Activated CD8-positive, alpha-beta T cell treated with anti-CD3 and anti-CD28 coated beads, Interleukin-2, amount 10 ng/mL, durations not matched to agents 7 days and 5 days (primary cell): ENCODE measurements at regions not wholly inside any gene's neighbourhood (a gene's known extent, or its start where the extent isn't known, plus 50 kb on each side); places are given as distances from the start of the nearest gene placed in this dataset.

Source experiments
- ATAC-seq: fragments of 150-1000 bp; cut with Tn5 transposase; one replicate; pipeline ENCODE4 v1.10.0; 2021; ENCODE audit warnings: moderate library complexity
- CTCF ChIA-PET: fragments of 350-600 bp; sonication (Branson Sonifier 250); formaldehyde crosslinking; loops from one replicate; lab custom pipeline; 2021; ENCODE audit warnings: antibody characterized with exemption; lab: Charles Lee
- POLR2A ChIA-PET: fragments of 350-600 bp; sonication (Branson Sonifier 250); formaldehyde crosslinking; loops from one replicate; lab custom pipeline; 2021; ENCODE audit warnings: antibody characterized with exemption; lab: Charles Lee
- DNase-seq: peaks from one replicate; pipeline ENCODE4 v3.0.0-alpha.2; 2020
- H3K27ac Mint-ChIP-seq: one replicate; pipeline ENCODE4 v1.8.0; 2021; ENCODE audit warnings: mild to moderate bottlenecking, mixed read lengths
- H3K27me3 Mint-ChIP-seq: one replicate; pipeline ENCODE4 v1.8.0; 2021; ENCODE audit warnings: low read depth, mixed read lengths
- H3K36me3 Mint-ChIP-seq: one replicate; pipeline ENCODE4 v1.8.0; 2021; ENCODE audit warnings: low read depth, mixed read lengths
- H3K4me1 Mint-ChIP-seq: one replicate; pipeline ENCODE4 v1.8.0; 2021; ENCODE audit warnings: low read depth, mixed read lengths
- H3K4me3 Mint-ChIP-seq: one replicate; pipeline ENCODE4 v1.8.0; 2021; ENCODE audit warnings: mild to moderate bottlenecking, mixed read lengths
- H3K9me3 Mint-ChIP-seq: one replicate; pipeline ENCODE4 v1.8.0; 2022; ENCODE audit warnings: mixed read lengths; ENCODE audit not compliant: insufficient read depth

DNA sequence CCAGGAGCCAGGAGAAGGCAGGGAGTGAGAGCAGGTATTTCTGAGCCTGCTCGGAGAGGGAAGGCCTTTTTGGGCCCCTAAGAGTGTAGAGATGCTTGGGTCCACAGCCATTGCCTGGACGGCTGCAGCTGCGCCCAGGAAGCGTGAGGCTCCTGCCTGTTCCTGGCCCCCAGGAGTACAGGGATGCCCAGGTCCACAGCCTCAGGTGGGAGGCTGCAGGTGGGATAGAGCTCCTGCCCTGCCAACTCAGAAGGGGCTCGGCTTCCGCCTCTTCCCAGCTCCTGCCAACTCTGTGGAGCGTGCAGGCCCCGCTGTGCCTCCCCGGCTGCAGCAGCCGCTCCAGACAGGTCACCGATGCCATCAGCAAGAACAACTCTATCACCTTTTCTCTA, 351.0 kb upstream of the PCDH20 start:
- DNase-seq (no peak), ATAC-seq (no peak)
- Mint-ChIP-seq H3K36me3 (no peaks in the 10 kb centered on the region), H3K4me1 (no peaks in the 10 kb centered on the region), H3K27me3 (no peaks in the 10 kb centered on the region), H3K27ac (no peak overlapping the region), H3K4me3 (no peak overlapping the region), H3K9me3 (peaks cover 9% of the 10 kb centered on the region)
- ChIA-PET POLR2A (no interaction called here), CTCF (no interaction called here)

DNA sequence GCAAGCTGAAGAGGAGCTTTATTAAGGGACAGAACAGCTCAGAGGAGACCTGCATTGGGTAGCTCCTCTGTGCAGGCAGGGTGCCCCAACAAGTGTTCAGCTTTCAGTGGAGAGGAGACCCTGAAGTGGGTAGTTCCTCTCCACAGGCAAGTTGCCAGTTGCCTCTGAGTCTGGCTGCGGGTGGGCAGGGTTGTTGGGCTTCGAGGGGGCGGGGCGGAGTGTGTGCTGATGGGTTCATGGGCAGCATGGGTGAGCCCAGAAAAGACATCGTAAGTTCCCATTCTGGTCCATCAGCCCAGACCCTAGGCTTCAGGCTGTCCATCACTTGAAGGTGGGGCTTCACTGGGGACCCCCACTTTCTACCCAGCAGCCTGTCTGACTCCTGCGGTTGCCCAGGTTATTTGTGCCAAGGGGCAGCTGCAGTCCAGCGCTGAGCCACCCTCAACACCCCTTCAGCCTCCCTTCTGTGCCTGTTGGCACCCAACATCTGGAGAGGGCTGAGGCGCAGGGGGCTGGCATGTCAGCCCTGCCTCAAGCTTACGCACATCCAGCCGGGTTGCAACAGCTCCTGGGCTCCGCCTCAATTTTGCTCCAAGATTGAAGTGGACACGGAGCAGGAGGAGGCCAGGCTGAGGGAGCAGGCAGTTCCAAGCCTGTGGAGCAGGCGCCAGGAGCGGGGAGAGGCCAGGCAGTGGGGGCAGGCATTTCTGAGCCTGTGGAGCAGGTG, 350.5 kb upstream of the PCDH20 start:
- DNase-seq (no peak), ATAC-seq (no peak)
- H3K4me1 Mint-ChIP-seq, result no peaks in the 10 kb centered on the region
- H3K36me3 Mint-ChIP-seq, result no peaks in the 10 kb centered on the region
- H3K27ac Mint-ChIP-seq, result no peak overlapping the region
- H3K9me3 Mint-ChIP-seq, result peaks cover 9% of the 10 kb centered on the region
- no peaks in the 10 kb centered on the region for H3K27me3 Mint-ChIP-seq
- H3K4me3 Mint-ChIP-seq, result no peak overlapping the region
- ChIA-PET CTCF (no interaction called here), POLR2A (no interaction called here)

GRCh38 chr13:61765181-61765742, 349.6 kb upstream of the PCDH20 start:
- Mint-ChIP-seq H3K27me3 (no peaks in the 10 kb centered on the region), H3K4me1 (no peaks in the 10 kb centered on the region), H3K27ac (no peak overlapping the region), H3K36me3 (no peaks in the 10 kb centered on the region), H3K9me3 (peaks cover 14% of the 10 kb centered on the region), H3K4me3 (no peak overlapping the region)
- DNase-seq, result no peak
- ChIA-PET CTCF (no interaction called here), POLR2A (no interaction called here)
- ATAC-seq, result no peak

DNA sequence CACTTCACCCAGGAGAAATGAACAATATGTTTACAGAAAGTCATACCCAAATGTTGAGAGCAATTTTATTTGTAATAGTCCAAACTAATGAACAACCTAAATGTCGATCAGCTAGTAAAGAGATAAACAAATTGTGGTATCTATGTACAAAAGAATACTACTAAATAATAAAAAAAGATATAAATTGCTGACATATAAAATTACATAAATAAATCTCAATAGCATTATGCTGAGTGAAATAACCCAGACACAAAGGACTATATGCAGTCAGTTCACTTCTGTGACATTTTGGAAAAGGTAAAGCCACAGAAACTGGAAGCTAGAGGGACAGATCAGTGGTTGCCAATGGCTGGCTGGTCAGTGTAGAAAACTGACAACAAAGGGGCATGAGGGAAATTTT, 346.0 kb upstream of the PCDH20 start:
- Mint-ChIP-seq H3K4me3 (no peak overlapping the region), H3K4me1 (no peaks in the 10 kb centered on the region), H3K27me3 (no peaks in the 10 kb centered on the region), H3K36me3 (no peaks in the 10 kb centered on the region), H3K27ac (no peak overlapping the region), H3K9me3 (peaks cover 22% of the 10 kb centered on the region)
- POLR2A ChIA-PET, result no interaction called here
- no peak for DNase-seq
- CTCF ChIA-PET, result no interaction called here
- no peak for ATAC-seq

- ATAC-seq (no peak), DNase-seq (no peak)
- POLR2A ChIA-PET, result no interaction called here
- CTCF ChIA-PET, result no interaction called here
- Mint-ChIP-seq H3K4me1 (no peaks in the 10 kb centered on the region), H3K27ac (no peak overlapping the region), H3K27me3 (no peaks in the 10 kb centered on the region), H3K4me3 (no peak overlapping the region), H3K9me3 (peaks cover 29% of the 10 kb centered on the region), H3K36me3 (no peaks in the 10 kb centered on the region)
These were observed 344.5 kb upstream of the PCDH20 start for GRCh38 chr13:61760102-61760501.

DNA sequence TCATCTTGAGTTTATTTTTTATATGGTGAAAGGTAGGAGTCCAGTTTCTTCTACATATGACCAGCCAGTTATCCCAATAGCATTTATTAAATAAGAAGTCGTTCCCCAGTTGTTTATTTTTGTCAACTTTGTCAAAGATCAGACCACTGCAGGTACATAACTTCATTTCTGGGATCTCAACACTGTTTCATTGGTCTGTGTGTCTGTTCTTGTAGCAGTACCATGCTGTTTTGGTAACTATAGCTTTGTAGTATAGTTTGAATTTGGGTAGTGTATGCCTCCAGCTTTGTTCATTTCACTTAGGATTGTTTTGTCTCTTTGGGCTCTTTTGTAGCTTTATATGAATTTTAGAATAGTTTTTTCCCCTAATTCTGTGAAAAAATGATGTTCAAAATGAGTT, 340.4 kb upstream of the PCDH20 start:
- ChIA-PET POLR2A (no interaction called here), CTCF (no interaction called here)
- H3K4me1 Mint-ChIP-seq, result no peaks in the 10 kb centered on the region
- no peak overlapping the region for H3K27ac Mint-ChIP-seq
- DNase-seq, result no peak
- no peak overlapping the region for H3K4me3 Mint-ChIP-seq
- no peak for ATAC-seq
- H3K36me3 Mint-ChIP-seq, result no peaks in the 10 kb centered on the region
- no peaks in the 10 kb centered on the region for H3K27me3 Mint-ChIP-seq
- H3K9me3 Mint-ChIP-seq, result peaks cover 25% of the 10 kb centered on the region

DNA sequence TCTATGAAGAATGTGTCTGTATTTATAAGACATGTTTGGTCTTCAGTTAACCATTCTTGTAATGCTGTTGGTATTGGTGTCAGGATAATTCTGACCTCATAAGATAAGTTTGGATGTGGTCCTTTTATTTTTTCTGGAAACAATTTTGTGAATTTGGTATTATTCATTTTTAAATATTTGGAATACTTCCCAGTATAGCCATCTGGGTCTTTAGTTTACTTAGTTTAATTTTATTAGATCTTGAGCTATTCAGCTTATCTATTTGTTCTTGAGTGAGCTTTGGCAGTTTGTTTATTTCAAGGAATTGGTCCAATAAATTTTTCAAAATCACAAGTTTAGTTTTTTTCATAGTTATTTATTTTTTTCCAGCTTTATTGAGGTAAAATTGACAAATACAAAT, 335.4 kb upstream of the PCDH20 start:
- no peaks in the 10 kb centered on the region for H3K36me3 Mint-ChIP-seq
- no peak for DNase-seq
- POLR2A ChIA-PET, result no interaction called here
- CTCF ChIA-PET, result no interaction called here
- no peak for ATAC-seq
- peaks cover 7% of the 10 kb centered on the region for H3K9me3 Mint-ChIP-seq
- H3K4me1 Mint-ChIP-seq, result no peaks in the 10 kb centered on the region
- no peak overlapping the region for H3K4me3 Mint-ChIP-seq
- no peak overlapping the region for H3K27ac Mint-ChIP-seq
- no peaks in the 10 kb centered on the region for H3K27me3 Mint-ChIP-seq

DNA sequence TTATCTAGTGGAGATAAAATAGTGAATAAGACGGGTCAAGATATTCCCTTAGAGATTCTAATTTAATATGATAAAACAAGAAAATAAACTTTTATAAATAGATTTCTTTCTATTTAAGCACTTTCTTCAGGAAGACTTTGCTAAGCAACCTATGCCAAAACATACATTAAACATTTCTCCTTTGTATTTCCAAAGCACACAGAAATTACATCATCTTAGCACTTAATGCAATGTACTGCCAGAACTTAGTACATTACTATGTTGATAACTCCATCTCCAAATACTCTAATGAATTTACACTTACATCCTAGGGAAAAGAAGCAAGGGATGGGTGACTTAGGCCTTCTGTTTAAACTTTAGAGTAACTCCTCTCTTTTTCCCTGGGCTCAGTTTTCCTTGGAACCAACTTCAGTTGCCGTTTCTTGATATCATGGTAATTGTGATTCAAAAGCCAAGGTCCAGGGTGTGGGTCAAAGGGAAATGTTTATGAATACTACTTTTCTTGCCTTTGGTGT, 322.6 kb upstream of the PCDH20 start:
- DNase-seq (no peak), ATAC-seq (no peak)
- no peak overlapping the region for H3K4me3 Mint-ChIP-seq
- H3K4me1 Mint-ChIP-seq, result no peaks in the 10 kb centered on the region
- ChIA-PET CTCF (no interaction called here), POLR2A (no interaction called here)
- no peaks in the 10 kb centered on the region for H3K36me3 Mint-ChIP-seq
- H3K27ac Mint-ChIP-seq, result no peak overlapping the region
- no peaks in the 10 kb centered on the region for H3K27me3 Mint-ChIP-seq
- H3K9me3 Mint-ChIP-seq, result peaks cover 19% of the 10 kb centered on the region

DNA sequence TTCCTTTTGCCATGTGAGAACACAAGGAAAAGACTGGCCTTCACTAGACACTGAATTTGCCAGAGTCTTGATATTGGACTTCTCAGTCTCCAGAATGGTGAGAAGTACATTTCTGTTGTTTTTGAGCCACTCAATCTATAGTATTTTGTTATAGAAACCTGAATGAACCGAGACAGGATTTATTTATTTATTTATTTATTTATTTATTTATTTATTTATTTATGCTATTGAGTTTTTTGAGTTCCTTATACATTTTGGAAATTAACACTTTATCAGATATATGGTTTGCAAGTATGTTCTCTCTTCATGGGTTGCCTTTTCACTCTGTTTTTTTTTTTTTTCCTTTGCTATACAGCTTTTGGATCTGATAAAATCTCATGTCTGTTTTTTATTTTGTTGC, 319.0 kb upstream of the PCDH20 start:
- ATAC-seq, result no peak
- Mint-ChIP-seq H3K27me3 (no peaks in the 10 kb centered on the region), H3K36me3 (no peaks in the 10 kb centered on the region), H3K4me1 (no peaks in the 10 kb centered on the region), H3K4me3 (no peak overlapping the region), H3K27ac (no peak overlapping the region), H3K9me3 (peaks cover 6% of the 10 kb centered on the region)
- no peak for DNase-seq
- POLR2A ChIA-PET, result no interaction called here
- CTCF ChIA-PET, result no interaction called here

DNA sequence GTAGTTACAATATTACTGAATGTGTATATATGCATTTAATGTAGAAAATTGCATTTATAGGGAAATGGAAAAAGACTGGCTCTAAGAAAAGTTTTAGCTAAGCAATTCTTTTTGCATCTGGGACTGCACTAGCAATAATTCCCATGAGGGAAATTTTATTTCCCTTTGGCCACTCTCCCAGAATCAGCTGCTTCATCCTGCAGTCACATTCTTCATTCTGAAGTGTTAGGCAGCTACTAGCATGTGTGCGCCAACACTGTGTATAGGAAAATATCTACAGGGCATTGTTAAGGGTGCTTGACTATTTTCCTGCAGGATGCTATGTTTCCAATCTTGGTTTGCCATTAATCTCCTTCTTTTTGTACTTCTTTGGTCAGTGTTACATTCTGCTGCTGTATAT, 312.8 kb upstream of the PCDH20 start:
- no peak for DNase-seq
- POLR2A ChIA-PET, result no interaction called here
- peaks cover 3% of the 10 kb centered on the region for H3K9me3 Mint-ChIP-seq
- no peaks in the 10 kb centered on the region for H3K27me3 Mint-ChIP-seq
- H3K4me3 Mint-ChIP-seq, result no peak overlapping the region
- no peak overlapping the region for H3K27ac Mint-ChIP-seq
- CTCF ChIA-PET, result no interaction called here
- H3K4me1 Mint-ChIP-seq, result no peaks in the 10 kb centered on the region
- no peaks in the 10 kb centered on the region for H3K36me3 Mint-ChIP-seq
- ATAC-seq, result no peak

GRCh38 chr13:61727767-61728166, 312.1 kb upstream of the PCDH20 start:
- H3K27ac Mint-ChIP-seq, result no peak overlapping the region
- no peak for ATAC-seq
- no peaks in the 10 kb centered on the region for H3K36me3 Mint-ChIP-seq
- CTCF ChIA-PET, result no interaction called here
- POLR2A ChIA-PET, result no interaction called here
- H3K9me3 Mint-ChIP-seq, result peaks cover 3% of the 10 kb centered on the region
- no peak overlapping the region for H3K4me3 Mint-ChIP-seq
- no peaks in the 10 kb centered on the region for H3K27me3 Mint-ChIP-seq
- no peak for DNase-seq
- H3K4me1 Mint-ChIP-seq, result no peaks in the 10 kb centered on the region

GRCh38 chr13:61725806-61726205, 310.2 kb upstream of the PCDH20 start:
- Mint-ChIP-seq H3K27ac (no peak overlapping the region), H3K4me3 (no peak overlapping the region), H3K9me3 (peaks cover 3% of the 10 kb centered on the region), H3K36me3 (no peaks in the 10 kb centered on the region), H3K27me3 (no peaks in the 10 kb centered on the region), H3K4me1 (no peaks in the 10 kb centered on the region)
- ChIA-PET CTCF (no interaction called here), POLR2A (no interaction called here)
- DNase-seq (no peak), ATAC-seq (no peak)

- Mint-ChIP-seq H3K4me3 (no peak overlapping the region), H3K27me3 (no peaks in the 10 kb centered on the region), H3K27ac (no peak overlapping the region), H3K36me3 (no peaks in the 10 kb centered on the region), H3K4me1 (no peaks in the 10 kb centered on the region), H3K9me3 (peaks cover 3% of the 10 kb centered on the region)
- POLR2A ChIA-PET, result no interaction called here
- ATAC-seq (no peak), DNase-seq (no peak)
- CTCF ChIA-PET, result no interaction called here
These were observed 306.5 kb upstream of the PCDH20 start for GRCh38 chr13:61722119-61722518.
